ENCODE measurements at regions not wholly inside any gene's neighbourhood (a gene's known extent, or its start where the extent isn't known, plus 50 kb on each side); places are given as distances from the start of the nearest gene placed in this dataset.

DNA sequence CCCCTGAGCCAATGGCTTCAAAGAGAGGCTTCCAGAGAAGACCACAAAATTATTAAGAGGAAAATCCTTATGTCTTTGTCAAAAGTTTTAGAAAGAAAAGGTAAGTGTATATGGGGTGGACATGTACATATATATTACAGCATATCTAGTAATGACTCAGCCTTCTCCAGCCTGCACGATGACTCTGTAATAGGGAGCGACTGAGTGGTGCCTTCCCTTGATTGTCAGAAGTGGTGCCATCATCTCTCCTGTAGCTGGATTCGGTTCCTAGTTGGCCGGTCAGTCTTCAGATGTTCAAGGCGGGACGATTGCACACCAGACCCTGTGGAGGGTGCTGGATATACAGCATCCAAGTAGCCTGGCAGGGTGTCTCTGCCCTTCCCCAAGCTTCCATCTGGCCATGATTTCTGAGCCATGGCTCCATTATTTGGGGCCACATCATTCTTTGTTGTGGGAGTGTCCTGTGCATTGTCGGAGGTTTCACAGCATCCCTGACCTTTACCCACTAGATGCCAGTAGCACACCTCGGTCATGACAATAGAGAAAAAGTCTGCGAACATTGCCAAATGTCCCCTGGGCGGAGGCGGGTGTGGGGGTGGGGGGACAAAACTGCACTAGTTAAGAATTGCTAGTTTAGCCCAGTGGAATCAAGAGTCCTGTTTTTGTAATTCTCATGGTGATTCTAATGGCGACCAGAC is 206.2 kb upstream of the KAZN start:
- intact Hi-C loops (cut with micrococcal nuclease), result no loop called here
- Mint-ChIP-seq H3K4me1 (no peaks in the 10 kb centered on the region), H3K27ac (no peak overlapping the region), H3K9me3 (peaks cover 4 to 12% (median 8%) of the 10 kb centered on the region in 7 donors), H3K36me3 (no peaks in the 10 kb centered on the region), H3K27me3 (ENCODE audit: low read depth in 3 of 3) (peaks cover 2 to 4% (median 2%) of the 10 kb centered on the region in 3 donors), H3K4me3 (no peak overlapping the region)
- 100% methylated on average over 4 of the region's 12 CpGs for WGBS (ENCODE audit: insufficient coverage)
- DNase-seq, result no peak
- Histone ChIP-seq H3K9ac (ENCODE audit: insufficient read depth, low read length, poor library complexity, severe bottlenecking) (no peak overlapping the region), H3K9me3 (replicated peaks in 1 of 2; ENCODE audit: control insufficient read depth in 1 of 2, insufficient read depth in 1 of 2, low read length in 2 of 2) (no peaks in the 10 kb centered on the region), H3K27me3 (ENCODE audit: control insufficient read depth in 2 of 2, insufficient read depth in 2 of 2, low read length in 2 of 2) (no peaks in the 10 kb centered on the region), H3K4me2 (replicated peaks; ENCODE audit: extremely low read depth, low read length, poor library complexity, severe bottlenecking) (no peak overlapping the region), H3K79me2 (ENCODE audit: insufficient read depth, low read length) (no peaks in the 10 kb centered on the region), H3K36me3 (replicated peaks in 1 of 2; ENCODE audit: control insufficient read depth in 1 of 2, insufficient read depth in 2 of 2, low read length in 2 of 2) (no peaks in the 10 kb centered on the region), H2AFZ (ENCODE audit: insufficient read depth, low read depth, low read length, poor library complexity, severe bottlenecking) (no peak overlapping the region), H3K4me1 (ENCODE audit: control insufficient read depth in 1 of 2, insufficient read depth in 2 of 2, low read length in 2 of 2) (no peaks in the 10 kb centered on the region), H3K4me3 (replicated peaks in 1 of 3; ENCODE audit: low read depth in 2 of 3, low read length in 3 of 3) (no peak overlapping the region), H3K27ac (ENCODE audit: low read depth in 1 of 2, low read length in 2 of 2) (no peak overlapping the region), H4K20me1 (ENCODE audit: insufficient read depth, low read length) (no peaks in the 10 kb centered on the region)
- TF ChIP-seq, protein P1, sequence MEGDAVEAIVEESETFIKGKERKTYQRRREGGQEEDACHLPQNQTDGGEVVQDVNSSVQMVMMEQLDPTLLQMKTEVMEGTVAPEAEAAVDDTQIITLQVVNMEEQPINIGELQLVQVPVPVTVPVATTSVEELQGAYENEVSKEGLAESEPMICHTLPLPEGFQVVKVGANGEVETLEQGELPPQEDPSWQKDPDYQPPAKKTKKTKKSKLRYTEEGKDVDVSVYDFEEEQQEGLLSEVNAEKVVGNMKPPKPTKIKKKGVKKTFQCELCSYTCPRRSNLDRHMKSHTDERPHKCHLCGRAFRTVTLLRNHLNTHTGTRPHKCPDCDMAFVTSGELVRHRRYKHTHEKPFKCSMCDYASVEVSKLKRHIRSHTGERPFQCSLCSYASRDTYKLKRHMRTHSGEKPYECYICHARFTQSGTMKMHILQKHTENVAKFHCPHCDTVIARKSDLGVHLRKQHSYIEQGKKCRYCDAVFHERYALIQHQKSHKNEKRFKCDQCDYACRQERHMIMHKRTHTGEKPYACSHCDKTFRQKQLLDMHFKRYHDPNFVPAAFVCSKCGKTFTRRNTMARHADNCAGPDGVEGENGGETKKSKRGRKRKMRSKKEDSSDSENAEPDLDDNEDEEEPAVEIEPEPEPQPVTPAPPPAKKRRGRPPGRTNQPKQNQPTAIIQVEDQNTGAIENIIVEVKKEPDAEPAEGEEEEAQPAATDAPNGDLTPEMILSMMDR (IDR thresholded peaks at IDR 0.05), result no peak

DNA sequence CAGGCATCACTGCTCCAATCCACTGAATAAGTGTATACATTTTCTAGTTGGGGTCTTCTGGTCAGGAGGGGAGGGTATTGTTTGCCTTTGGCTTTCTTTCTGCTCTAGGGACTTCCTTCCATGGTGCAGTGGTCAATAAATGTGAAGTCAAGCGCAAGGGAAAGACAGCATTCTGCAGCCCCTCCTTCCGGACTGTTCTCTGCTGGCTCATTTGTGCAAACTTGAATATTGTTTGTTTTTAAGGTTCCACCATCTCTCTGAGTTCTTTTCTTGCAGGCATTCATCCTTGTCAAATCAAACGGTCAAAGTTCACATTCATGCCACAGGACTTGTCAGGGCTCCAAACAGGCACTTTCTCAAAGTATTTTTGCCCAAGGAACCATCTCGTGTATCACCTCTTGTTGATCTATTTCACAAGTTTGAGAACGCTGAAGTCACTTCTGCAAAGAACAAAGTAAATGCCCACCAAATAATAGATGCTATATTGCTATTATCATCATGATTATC is 205.6 kb upstream of the KAZN start:
- no peak overlapping the region for H3K27ac ChIP-seq (ENCODE audit: low read depth in 1 of 2, low read length in 2 of 2)
- no peaks in the 10 kb centered on the region for H3K36me3 Mint-ChIP-seq
- H3K27ac Mint-ChIP-seq, result no peak overlapping the region
- H3K9ac ChIP-seq (ENCODE audit: insufficient read depth, low read length, poor library complexity, severe bottlenecking), result no peak overlapping the region
- H3K4me2 ChIP-seq (replicated peaks; ENCODE audit: extremely low read depth, low read length, poor library complexity, severe bottlenecking), result no peak overlapping the region
- no peaks in the 10 kb centered on the region for H3K4me1 Mint-ChIP-seq
- no peak overlapping the region for H2AFZ ChIP-seq (ENCODE audit: insufficient read depth, low read depth, low read length, poor library complexity, severe bottlenecking)
- intact Hi-C loops (cut with micrococcal nuclease), result no loop called here
- no peak for DNase-seq
- H3K4me1 ChIP-seq (ENCODE audit: control insufficient read depth in 1 of 2, insufficient read depth in 2 of 2, low read length in 2 of 2), result no peaks in the 10 kb centered on the region
- peaks cover 4 to 10% (median 6%) of the 10 kb centered on the region in 7 donors for H3K9me3 Mint-ChIP-seq
- H4K20me1 ChIP-seq (ENCODE audit: insufficient read depth, low read length), result no peaks in the 10 kb centered on the region
- WGBS (ENCODE audit: insufficient coverage), result 78% methylated on average over 2 of the region's 5 CpGs
- TF ChIP-seq, protein P1 (IDR thresholded peaks at IDR 0.05), result no peak
- H3K4me3 Mint-ChIP-seq, result no peak overlapping the region
- H3K9me3 ChIP-seq (replicated peaks in 1 of 2; ENCODE audit: control insufficient read depth in 1 of 2, insufficient read depth in 1 of 2, low read length in 2 of 2), result no peaks in the 10 kb centered on the region
- H3K79me2 ChIP-seq (ENCODE audit: insufficient read depth, low read length), result no peaks in the 10 kb centered on the region
- H3K27me3 ChIP-seq (ENCODE audit: control insufficient read depth in 2 of 2, insufficient read depth in 2 of 2, low read length in 2 of 2), result no peaks in the 10 kb centered on the region
- H3K36me3 ChIP-seq (replicated peaks in 1 of 2; ENCODE audit: control insufficient read depth in 1 of 2, insufficient read depth in 2 of 2, low read length in 2 of 2), result no peaks in the 10 kb centered on the region
- H3K27me3 Mint-ChIP-seq (ENCODE audit: low read depth in 3 of 3), result peaks cover 2 to 4% (median 2%) of the 10 kb centered on the region in 3 donors
- H3K4me3 ChIP-seq (replicated peaks in 1 of 3; ENCODE audit: low read depth in 2 of 3, low read length in 3 of 3), result no peak overlapping the region
